Choroid plexus epithelial cell (primary cell): ENCODE measurements at regions not wholly inside any gene's neighbourhood (a gene's known extent, or its start where the extent isn't known, plus 50 kb on each side); places are given as distances from the start of the nearest gene placed in this dataset.
"Not testable (repeated sequence)": the region's sequence is repeated elsewhere in the genome, so short reads cannot be mapped to it uniquely, and the experiment has no call there.

Source experiments
- DNase-seq: peaks from one replicate; pipeline ENCODE4 v3.0.0-alpha.2; 2010; ENCODE audit warnings: low read depth
- H3K4me3 ChIP-seq: 2 replicates; pipeline ENCODE4 v1.5.1; 2011; ENCODE audit warnings: low read depth, mild to moderate bottlenecking, control low read depth, low read length, moderate library complexity
- CTCF ChIP-seq: conservative IDR thresholded peaks from 2 replicates; pipeline ENCODE4 v1.5.1; 2011; ENCODE audit warnings: low read depth, mild to moderate bottlenecking, control low read depth, inconsistent platforms, low read length, moderate library complexity

DNA sequence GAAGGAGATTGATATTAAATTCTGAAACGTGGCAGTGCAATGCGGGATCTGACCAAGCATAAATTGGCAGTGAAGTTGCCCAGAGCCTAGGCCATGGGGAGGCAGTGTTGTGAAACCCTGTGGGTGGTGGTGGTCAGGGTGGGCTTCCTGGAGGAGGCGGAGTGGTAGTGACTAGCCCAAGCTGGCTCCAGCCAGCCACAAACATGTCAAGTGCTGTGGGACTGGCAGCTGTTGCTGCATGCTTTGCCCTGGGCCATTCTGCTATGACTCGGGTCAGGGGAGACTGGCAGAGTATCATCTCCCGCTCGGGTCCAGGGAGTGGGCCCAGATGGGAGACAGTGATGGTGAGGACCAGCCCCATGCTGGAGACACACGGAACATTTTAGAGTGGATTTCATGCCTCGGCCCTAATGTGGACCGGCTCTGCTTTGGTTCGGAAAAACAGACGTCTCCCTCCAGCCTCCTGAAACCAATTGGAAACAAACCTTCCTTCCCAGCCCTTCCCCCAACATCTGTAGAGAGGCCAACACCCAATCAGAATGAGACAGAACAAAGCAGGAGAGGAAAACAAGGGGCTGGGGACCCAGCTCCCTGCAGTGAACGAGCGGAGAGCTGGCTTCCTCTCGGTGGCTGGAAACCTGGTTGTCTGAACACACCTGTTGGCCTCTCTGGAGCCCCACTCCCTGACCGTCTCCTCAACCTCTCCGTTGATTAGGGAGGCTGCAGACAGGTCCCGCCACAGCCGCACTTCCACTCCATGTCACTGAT is 58.2 kb downstream of the TMEM270 start:
- no peak for DNase-seq
- H3K4me3 ChIP-seq: no peak overlapping the region
- TF ChIP-seq CTCF: no peak

DNA sequence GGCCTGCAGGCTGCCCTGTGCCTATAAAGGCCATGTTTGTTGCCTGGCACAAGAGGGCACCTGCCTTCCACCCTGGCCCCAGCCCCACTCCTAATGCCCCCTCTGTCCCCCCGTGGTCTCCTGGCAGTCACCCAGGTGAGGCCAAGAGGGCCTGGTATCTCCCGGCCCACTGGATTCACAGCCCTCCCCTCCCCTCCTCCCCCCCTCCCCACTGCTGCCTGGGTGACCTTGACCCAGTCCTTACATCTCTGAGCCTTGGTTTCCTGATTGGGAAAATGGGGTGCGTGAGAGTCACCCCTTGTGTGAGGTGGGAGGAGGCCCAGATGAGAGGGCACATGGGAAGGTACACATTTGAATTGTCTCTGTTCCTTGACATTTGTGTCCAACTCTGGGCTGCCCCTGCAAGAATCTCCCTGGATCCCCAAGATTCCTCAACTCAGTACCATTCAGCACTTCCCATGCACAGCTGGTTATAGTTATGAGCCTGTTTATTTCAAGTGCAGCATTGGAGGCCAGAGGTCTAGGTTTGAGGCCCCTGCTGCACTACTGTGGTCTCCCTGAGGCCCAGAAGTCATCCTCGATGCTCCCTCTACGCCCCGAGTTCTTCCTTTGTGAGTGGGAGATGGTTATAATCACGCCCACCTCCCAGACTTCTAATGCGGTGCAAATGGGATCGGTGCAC is 58.9 kb downstream of the TMEM270 start:
- no peak overlapping the region for H3K4me3 ChIP-seq
- DNase-seq: no peak
- no peak for TF ChIP-seq CTCF

DNA sequence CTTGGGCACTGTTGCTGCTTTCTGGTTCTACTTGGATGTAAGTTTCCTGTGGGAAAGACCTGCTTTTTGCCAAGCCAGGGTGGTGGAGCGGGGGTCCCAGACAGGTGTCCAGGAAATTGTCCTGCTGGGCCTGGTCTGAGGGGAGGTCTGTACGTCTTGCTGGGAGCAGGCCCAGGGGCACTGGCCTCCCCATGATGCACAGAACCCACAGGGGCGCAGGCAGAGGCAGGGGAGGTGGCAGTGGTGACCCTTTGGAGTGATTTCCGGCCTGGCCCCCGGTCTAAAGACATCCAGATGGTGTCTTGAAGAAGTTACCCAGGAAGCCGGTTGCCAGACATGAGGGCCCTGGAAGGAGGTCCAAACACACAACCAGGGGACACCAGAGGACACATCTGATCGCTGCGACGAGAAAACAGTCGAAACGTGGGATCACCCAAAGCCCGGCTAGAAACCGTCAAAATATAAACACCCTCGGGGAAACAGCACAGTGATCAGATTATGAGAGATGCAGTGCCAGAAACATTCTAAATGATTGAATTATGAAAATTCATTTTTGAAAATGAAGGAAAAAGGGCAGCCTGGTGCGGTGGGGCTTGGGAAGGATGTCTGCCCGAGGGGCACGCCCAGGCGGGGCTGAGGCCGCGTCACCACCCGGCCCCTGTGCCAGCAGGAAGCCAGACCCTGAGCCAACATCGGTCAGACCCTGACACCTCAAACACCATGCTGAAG is 59.6 kb downstream of the TMEM270 start:
- no peak for TF ChIP-seq CTCF
- no peak overlapping the region for H3K4me3 ChIP-seq
- no peak for DNase-seq

DNA sequence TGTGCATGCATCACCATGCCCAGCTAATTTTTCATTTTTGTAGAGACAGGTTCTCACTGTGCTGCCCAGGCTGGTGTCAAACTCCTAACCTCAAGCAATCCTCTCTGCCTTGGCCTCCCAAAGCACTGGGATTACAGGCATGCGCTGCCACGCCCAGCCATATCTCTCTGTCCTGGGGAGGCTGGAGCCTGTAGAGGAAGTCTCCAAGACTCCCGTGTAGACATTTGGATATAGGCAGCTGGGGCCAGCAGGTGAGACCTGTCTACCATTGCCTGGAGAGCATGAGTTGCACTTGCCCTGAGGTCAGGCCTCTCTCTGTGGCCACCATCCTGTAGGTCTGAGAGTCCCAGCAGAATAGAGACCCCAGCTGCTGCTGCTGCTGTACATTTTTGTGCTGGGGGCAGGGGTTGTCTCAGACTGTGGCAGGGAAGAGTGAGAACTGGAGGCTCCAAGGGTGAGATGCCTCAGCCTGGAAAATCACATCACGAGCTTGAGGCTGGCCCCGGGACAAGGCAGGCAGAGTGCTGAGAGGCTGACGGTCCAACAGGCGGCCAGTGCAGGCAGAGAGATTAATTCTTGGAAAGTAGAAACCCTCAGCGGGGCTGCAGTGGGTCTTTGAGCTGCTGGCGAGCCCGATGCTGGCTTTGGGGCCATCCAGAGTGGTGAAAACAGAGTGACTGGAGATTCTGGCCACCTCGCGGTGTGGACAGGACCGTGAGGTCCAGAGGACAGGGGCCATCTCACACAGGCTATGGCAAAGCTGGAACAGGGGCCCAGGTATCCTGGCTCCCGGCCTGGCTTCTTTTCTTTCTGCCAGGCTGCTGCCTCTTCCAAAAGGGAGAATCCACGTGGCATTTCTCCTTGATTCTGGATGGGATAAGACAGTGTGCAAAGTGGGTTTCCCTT is 60.9 kb downstream of the TMEM270 start:
- TF ChIP-seq CTCF: no peak
- DNase-seq: no peak

DNA sequence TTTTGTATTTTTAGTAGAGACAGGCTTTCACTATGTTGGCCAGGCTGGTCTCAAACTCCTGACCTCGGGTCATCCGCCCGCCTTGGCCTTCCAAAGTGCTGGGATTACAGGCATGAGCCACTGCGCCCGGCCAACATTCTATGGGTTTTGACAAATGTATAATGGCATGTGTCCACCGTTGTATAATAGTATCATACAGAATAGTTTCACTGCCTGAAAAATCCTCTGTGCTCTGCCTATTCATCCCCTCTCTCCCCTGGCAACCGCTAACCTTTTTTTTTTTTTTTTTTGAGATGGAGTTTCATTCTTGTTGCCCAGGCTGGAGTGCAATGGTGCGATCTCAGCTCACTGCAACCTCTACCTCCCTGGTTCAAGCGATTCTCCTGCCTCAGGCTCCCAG is 67.7 kb downstream of the TMEM270 start:
- DNase-seq, H3K4me3 ChIP-seq: not testable (repeated sequence)

More for the DNA sequence above, 60.9 kb downstream of the TMEM270 start:
- H3K4me3 ChIP-seq: no peak overlapping the region

DNA sequence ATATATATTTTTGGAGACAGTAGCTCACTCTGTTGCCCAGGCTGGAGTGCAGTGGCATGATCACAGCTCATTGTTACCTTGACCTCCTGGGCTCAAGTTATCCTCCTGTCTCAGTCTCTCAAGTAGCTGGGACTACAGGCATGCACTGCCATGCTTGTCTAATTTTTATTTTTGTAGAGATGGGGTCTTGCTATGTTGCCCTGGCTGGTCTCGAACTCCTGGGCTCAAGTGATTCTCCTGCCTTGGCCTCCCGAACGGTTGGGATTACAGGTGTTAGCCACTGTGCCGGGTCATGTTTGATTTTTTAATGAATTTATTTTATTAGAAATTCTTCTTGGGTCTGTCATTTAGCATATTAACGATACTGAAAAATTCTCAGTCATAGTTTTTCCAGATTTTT is 70.5 kb downstream of the TMEM270 start:
- TF ChIP-seq CTCF: no peak
- no peak overlapping the region for H3K4me3 ChIP-seq
- no peak for DNase-seq
